Keratinocyte (primary cell): ENCODE measurements at regions not wholly inside any gene's neighbourhood (a gene's known extent, or its start where the extent isn't known, plus 50 kb on each side); places are given as distances from the start of the nearest gene placed in this dataset.

ENCODE experiments used
- EZH2 ChIP-seq: IDR thresholded peaks from one replicate; pipeline ENCODE4 v1.6.1; 2012; ENCODE audit warnings: inconsistent platforms, mild to moderate bottlenecking, low read length, moderate library complexity
- TF ChIP-seq, protein P1 (sequence below), 3 experiments: IDR thresholded peaks in 1 of 3; conservative IDR thresholded peaks in 1 of 3; optimal IDR thresholded peaks in 1 of 3; 2 replicates in 2 of 3; 3 replicates in 1 of 3; pipeline versions ENCODE3 to v1.5.1; 2011; ENCODE audit warnings: low read length in 3 of 3, mild to moderate bottlenecking in 3 of 3, moderate library complexity in 2 of 3, control low read depth in 1 of 3, inconsistent platforms in 1 of 3; ENCODE audit not compliant: insufficient read depth in 2 of 3; ENCODE audit errors: extremely low read depth in 1 of 3

DNA sequence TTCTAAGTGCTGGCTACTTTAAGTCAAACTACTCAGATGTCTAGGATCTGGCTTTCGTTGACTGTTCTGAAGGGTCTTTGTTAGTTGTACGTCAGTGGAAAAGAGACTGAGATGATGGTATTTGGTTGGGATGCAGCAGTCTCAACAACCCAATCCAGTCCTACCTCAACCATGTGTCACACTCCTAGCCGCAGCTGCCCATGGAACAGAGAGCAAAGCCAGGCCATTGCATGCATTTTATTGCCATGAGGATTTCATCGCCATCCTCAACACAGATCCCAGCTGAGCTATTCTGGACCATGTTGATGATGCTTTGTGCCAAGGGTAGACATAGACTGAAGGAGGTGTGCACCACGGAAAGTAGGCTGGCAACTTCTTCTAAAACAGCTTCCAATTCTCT, 97.3 kb upstream of the STK39 start:
- TF ChIP-seq, protein P1, sequence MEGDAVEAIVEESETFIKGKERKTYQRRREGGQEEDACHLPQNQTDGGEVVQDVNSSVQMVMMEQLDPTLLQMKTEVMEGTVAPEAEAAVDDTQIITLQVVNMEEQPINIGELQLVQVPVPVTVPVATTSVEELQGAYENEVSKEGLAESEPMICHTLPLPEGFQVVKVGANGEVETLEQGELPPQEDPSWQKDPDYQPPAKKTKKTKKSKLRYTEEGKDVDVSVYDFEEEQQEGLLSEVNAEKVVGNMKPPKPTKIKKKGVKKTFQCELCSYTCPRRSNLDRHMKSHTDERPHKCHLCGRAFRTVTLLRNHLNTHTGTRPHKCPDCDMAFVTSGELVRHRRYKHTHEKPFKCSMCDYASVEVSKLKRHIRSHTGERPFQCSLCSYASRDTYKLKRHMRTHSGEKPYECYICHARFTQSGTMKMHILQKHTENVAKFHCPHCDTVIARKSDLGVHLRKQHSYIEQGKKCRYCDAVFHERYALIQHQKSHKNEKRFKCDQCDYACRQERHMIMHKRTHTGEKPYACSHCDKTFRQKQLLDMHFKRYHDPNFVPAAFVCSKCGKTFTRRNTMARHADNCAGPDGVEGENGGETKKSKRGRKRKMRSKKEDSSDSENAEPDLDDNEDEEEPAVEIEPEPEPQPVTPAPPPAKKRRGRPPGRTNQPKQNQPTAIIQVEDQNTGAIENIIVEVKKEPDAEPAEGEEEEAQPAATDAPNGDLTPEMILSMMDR (optimal IDR thresholded peaks at IDR 0.05 in 1 of 3, IDR thresholded peaks at IDR 0.05 in 1 of 3, conservative IDR thresholded peaks at IDR 0.05 in 1 of 3; ENCODE audit: extremely low read depth in 1 of 3, insufficient read depth in 2 of 3, low read length in 3 of 3): no peak
- TF ChIP-seq EZH2: no peak
